ENCODE measurements at regions not wholly inside any gene's neighbourhood (a gene's known extent, or its start where the extent isn't known, plus 50 kb on each side); places are given as distances from the start of the nearest gene placed in this dataset.

DNA sequence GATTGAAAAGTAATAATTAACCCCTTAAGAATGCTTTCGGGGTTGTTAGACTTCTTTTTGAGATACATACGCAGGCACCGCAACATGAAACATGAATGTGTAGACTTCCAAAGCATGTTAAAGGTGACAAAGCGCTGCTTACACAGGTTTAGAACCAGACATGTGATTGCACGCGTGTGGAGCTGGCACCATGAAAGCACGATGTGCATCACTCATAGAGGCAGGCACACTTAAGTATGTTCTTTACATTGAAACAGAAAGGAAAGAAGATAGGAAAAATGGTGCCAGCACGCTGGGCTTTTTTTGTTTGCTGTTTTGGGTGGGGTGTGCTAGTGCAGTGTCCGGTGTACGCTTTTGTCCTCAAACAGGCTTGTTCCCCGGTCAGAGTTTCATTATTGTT is 83.6 kb upstream of the PPARA start:
- no peak for DNase-seq (ENCODE audit: low spot score)

- DNase-seq (ENCODE audit: low spot score), result no peak
Measured at GRCh38 chr22:46067159-46068111, 82.9 kb upstream of the PPARA start.

DNA sequence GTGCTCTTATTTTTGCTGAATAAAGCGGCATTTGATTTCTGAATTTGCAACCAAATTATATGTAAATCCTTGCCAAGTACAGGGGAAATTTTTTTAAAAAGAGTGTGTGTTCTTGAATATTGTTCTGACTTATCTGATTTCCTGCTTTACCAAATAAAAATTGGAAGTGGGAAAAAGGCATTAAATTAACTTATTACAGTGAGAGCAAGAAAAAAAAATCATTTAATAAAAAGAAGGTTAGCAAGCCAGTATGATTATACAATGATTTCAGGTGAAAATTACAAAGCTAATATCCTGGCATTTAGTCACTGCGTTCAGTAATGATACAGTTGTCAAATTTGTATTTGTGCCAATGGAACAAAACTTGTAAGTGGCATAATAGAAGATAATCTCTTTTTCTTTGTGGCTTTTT is 82.1 kb upstream of the PPARA start:
- no peak for DNase-seq (ENCODE audit: low spot score)

GRCh38 chr22:46068593-46069491 is 81.5 kb upstream of the PPARA start:
- DNase-seq (ENCODE audit: low spot score), result peak; percentile 46

DNA sequence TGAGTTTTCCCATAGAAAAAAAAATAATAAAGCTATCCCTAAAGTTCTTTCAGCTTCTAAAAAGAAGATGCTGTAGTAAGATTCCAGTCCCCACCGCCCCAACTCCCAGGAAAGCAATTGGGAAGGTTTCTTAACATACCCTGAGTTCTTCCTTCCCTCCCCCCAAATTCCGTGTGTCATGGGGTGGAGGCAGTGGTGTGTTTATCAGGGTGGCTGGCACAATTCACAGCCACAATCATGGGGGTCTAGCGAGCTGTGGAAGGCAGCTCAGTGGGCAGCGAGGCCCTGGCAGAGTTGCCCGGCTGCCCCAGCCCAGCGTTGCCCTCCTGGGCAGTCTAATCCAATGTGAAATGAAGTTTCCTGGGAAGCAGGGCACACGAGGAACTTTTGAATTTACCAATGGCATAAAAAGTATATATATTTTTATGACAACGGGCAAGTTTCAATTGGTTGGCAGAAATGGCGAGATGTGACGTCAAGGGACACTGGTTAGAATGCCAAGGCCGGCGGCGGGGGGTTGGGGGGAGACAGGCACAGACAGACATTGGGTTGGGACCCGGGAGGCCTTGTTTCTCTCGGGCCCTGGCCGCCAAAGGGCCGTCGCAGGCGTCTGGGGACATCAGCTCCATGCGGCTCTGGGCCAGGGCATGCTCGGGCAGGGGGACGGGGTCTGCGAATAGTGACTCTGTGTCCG is 80.7 kb upstream of the PPARA start:
- peak; percentile 78 for DNase-seq (ENCODE audit: low spot score)

GRCh38 chr22:46070215-46070802 is 80.0 kb upstream of the PPARA start:
- DNase-seq (ENCODE audit: low spot score), result peak; percentile 54

DNA sequence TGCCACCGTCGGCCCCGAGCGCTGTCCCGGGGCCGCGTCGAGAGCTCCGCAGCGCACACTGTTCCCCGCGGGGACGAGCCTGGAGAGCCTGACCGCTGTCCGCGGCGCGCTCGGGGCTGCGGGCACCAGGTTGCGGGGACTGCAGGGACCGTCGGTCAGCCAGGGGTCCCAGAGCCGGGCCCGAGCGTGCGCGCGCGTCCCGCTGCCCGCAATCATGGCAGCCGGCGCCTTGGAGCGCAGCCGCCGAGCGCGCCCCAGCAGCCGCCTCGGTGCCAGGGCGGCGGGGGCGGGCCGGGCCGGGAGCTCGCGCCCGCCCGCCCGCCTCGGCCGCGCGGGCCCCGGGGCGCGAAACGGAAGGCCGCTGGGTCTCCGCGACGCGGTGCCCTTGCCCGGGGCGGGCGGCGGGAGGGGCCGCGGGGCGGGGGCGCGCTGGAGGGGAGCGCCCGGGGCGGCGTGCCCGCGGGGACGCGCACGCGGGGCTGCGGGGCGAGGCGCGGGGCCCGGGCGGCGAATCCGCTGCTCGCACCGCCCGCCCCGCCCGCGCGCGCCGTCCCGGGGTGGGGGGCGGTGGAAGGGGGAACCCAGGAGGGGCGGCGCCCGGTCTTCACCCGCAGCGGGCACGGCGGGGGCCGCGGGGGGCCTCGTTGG is 79.4 kb upstream of the PPARA start:
- peak; percentile 72 for DNase-seq (ENCODE audit: low spot score)

- DNase-seq (ENCODE audit: low spot score), result peak; percentile 72
Measured at GRCh38 chr22:46071451-46072109, 78.7 kb upstream of the PPARA start.

DNA sequence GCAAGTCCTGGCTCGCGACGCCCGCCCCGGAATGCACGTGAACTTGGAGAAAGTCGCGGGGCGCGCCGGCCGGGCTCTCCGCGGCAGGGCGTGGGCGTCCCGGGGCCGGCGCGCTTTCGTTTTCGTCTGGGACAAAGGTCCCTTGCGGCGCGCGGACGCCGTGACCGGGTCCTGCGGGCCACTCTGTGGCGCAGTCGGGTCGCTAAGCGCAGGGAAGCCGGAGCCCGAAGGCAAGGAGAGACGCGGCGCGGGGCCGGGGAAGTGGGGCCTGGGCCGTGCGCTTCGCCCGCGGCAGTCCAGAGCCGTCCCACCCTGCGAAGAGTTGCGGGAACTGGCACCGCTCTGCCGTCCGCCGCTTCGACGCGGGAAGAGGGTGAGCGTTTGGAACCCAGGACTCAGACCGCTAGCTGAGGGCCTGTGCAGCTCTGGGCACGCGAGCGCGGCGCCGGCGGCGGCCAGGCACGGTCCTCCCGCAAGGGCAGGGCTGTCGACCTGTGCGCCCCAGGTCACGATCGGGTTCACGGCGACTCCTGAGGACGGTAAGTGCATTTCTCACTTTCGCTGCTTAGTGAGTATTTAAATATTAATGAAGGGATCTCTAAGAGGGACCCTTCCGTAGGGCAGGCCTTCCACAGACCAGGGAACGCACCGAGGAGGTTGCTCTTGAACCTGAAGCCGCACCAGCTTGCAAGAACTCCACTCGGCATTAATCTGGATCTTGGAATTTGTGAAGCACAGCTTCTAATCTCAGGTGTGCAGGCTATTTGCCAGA is 78.0 kb upstream of the PPARA start:
- peak; percentile 75 for DNase-seq (ENCODE audit: low spot score)

- no peak for DNase-seq (ENCODE audit: low spot score)
Measured at GRCh38 chr22:46072981-46073682, 77.2 kb upstream of the PPARA start.

- peak; percentile 74 for DNase-seq (ENCODE audit: low spot score)
Measured at GRCh38 chr22:46073683-46074504, 76.4 kb upstream of the PPARA start.

DNA sequence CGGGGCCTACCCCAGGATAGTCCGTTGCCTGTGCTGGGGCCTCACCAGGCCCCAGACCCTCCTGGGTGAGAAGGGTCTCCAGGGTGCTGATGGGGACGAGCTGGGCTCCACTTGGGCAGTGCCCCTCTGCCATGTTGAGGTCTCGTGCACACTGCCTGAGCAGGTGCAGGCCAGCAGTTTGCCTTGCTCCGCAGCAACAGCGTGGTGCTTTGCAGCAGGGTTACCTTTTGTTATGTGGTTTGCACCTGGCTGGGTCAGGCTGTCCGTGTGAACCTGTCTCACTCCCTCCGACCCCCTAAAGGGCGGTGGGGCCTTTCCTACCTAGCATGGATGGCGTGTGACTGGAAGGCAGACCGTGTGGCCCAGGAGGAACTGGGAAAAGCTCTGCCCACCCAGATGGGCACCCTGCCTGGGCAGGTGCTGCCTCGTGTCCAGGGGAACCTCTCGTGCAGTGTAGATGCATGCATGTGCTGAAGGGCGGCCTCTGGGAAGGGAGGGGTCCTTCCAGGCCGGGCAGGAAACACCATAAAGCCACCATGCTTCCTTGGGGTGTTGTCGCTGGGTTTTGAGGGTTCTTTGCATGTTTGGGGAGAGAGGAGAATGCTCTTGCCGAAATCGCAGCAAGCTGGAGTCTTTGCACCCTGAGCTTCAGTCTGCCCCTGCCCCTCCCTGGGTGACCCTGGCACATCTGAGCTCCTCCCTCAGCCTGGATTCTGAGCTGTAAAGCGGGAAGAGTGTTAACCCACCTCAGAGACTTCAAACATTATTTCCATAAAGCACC is 75.4 kb upstream of the PPARA start:
- DNase-seq (ENCODE audit: low spot score), result no peak

- no peak for DNase-seq (ENCODE audit: low spot score)
Measured at GRCh38 chr22:46075764-46076531, 74.4 kb upstream of the PPARA start.

DNA sequence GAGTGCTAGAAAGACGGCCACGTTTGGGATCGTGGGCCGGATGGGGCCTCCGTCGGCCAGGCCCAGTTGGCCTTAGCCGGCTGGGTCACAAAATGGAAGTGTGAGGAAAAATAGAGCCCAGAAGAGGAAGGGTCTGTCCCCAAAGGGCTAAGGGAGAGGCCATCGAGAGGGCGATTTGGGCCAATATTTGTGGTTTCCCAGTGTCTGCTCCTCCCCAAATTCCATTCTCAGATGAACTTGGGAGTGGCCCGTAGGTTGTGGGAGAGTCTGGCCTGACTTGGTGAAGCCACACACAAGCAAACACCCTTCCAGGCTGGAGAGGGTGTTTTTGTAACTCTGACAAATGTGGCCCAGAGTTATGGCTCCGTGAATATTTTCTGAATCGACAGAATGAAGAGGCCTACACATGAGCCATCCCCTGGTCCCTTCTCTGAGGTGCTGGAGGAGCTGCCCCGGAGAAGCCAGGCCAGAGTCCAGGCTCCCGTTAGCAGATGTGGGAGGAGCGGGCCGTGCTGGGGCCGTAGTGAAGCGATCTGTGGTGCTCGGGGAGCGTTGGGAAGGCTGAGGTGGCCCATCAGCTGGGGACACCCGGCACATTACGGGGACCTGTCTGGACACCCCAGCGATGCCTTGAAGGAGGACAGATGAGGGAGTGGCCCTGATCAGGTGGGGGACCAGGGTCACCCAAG is 73.5 kb upstream of the PPARA start:
- DNase-seq (ENCODE audit: low spot score), result no peak

DNA sequence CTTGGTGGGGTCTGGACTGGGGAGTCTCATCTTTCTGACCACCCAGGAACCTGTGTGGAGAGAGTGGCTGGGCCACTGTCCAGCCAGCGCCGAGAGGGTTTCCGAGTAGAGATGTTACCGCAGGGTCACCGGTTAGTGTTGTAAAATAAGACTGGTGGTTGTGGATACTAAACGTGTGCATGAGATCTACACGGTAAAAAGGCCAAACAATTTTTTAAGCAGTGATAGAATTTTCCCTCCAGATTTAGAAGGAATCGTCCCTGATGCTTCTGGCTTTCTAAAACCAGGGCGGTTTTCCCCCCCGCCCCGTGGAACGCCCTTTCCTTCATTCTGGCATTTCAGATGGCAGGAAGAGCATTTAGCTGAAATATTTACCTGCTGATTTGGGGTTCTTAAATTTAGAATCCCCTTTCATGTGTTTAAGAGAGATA is 72.6 kb upstream of the PPARA start:
- no peak for DNase-seq (ENCODE audit: low spot score)
